Duodenal mucosa (tissue), 2 donors: ENCODE measurements at regions not wholly inside any gene's neighbourhood (a gene's known extent, or its start where the extent isn't known, plus 50 kb on each side); places are given as distances from the start of the nearest gene placed in this dataset.

Experiments used
- H3K27ac ChIP-seq: one replicate; pipeline ENCODE4 v1.7.0; 2013; ENCODE audit warnings: low read depth, low read length
- H3K27me3 ChIP-seq, 2 donors: one replicate each; pipeline ENCODE4 v1.7.0; 2013; ENCODE audit warnings: low read length in 2 of 2, control low read depth in 1 of 2; ENCODE audit not compliant: insufficient read depth in 2 of 2, control insufficient read depth in 1 of 2
- H3K36me3 ChIP-seq, 2 donors: one replicate each; pipeline ENCODE4 v1.7.0; 2013; ENCODE audit warnings: low read length in 2 of 2, control low read depth in 1 of 2; ENCODE audit not compliant: insufficient read depth in 2 of 2, control insufficient read depth in 1 of 2
- H3K4me1 ChIP-seq, 2 donors: one replicate each; pipeline ENCODE4 v1.7.0; 2013; ENCODE audit warnings: low read length in 2 of 2, control low read depth in 1 of 2; ENCODE audit not compliant: insufficient read depth in 2 of 2, control insufficient read depth in 1 of 2
- H3K4me3 ChIP-seq, 2 donors: one replicate each; pipeline ENCODE4 v1.7.0; 2013; ENCODE audit warnings: low read length in 2 of 2, low read depth in 1 of 2
- H3K9ac ChIP-seq, 2 donors: one replicate each; pipeline ENCODE4 v1.7.0; 2013; ENCODE audit warnings: low read length in 2 of 2, low read depth in 1 of 2
- H3K9me3 ChIP-seq, 2 donors: one replicate each; pipeline ENCODE4 v1.7.0; 2013; ENCODE audit warnings: low read length in 2 of 2, control low read depth in 1 of 2; ENCODE audit not compliant: control insufficient read depth in 1 of 2

GRCh38 chr6:168778201-168778600 is 337.2 kb downstream of the SMOC2 start:
- Histone ChIP-seq H3K27me3 (peaks cover 0 to 2% of the 10 kb centered on the region in 2 donors), H3K4me1 (no peaks in the 10 kb centered on the region), H3K36me3 (no peaks in the 10 kb centered on the region), H3K4me3 (no peak overlapping the region), H3K27ac (no peak overlapping the region), H3K9ac (no peak overlapping the region), H3K9me3 (no peaks in the 10 kb centered on the region)

- H3K27me3 ChIP-seq: peaks cover 0 to 2% of the 10 kb centered on the region in 2 donors
- H3K9ac ChIP-seq: no peak overlapping the region
- no peak overlapping the region for H3K27ac ChIP-seq
- H3K36me3 ChIP-seq: no peaks in the 10 kb centered on the region
- no peaks in the 10 kb centered on the region for H3K9me3 ChIP-seq
- H3K4me3 ChIP-seq: no peak overlapping the region
- no peaks in the 10 kb centered on the region for H3K4me1 ChIP-seq
These were observed 333.4 kb downstream of the SMOC2 start for GRCh38 chr6:168774381-168774780.

GRCh38 chr6:168773788-168774187 is 332.8 kb downstream of the SMOC2 start:
- no peaks in the 10 kb centered on the region for H3K36me3 ChIP-seq
- peaks cover 0 to 3% of the 10 kb centered on the region in 2 donors for H3K9me3 ChIP-seq
- peaks cover 0 to 2% of the 10 kb centered on the region in 2 donors for H3K27me3 ChIP-seq
- H3K4me3 ChIP-seq: no peak overlapping the region
- no peak overlapping the region for H3K27ac ChIP-seq
- no peaks in the 10 kb centered on the region for H3K4me1 ChIP-seq
- no peak overlapping the region for H3K9ac ChIP-seq

- Histone ChIP-seq H3K4me3 (no peak overlapping the region), H3K27me3 (no peaks in the 10 kb centered on the region), H3K36me3 (no peaks in the 10 kb centered on the region), H3K4me1 (no peaks in the 10 kb centered on the region), H3K9ac (no peak overlapping the region), H3K9me3 (peaks cover 0 to 4% of the 10 kb centered on the region in 2 donors), H3K27ac (no peak overlapping the region)
These were observed 324.8 kb downstream of the SMOC2 start for GRCh38 chr6:168765752-168766151.

GRCh38 chr6:168756009-168756634 is 315.1 kb downstream of the SMOC2 start:
- no peak overlapping the region for H3K9ac ChIP-seq
- H3K36me3 ChIP-seq: no peaks in the 10 kb centered on the region
- H3K9me3 ChIP-seq: no peaks in the 10 kb centered on the region
- H3K4me3 ChIP-seq: no peak overlapping the region
- H3K4me1 ChIP-seq: no peaks in the 10 kb centered on the region
- H3K27ac ChIP-seq: no peak overlapping the region
- no peaks in the 10 kb centered on the region for H3K27me3 ChIP-seq

- Histone ChIP-seq H3K27ac (no peak overlapping the region), H3K4me1 (peaks cover 0 to 4% of the 10 kb centered on the region in 2 donors), H3K9ac (no peak overlapping the region), H3K27me3 (no peaks in the 10 kb centered on the region), H3K36me3 (no peaks in the 10 kb centered on the region), H3K4me3 (no peak overlapping the region), H3K9me3 (no peaks in the 10 kb centered on the region)
These were observed 305.7 kb downstream of the SMOC2 start for GRCh38 chr6:168746643-168747042.

GRCh38 chr6:168746013-168746412 is 305.0 kb downstream of the SMOC2 start:
- Histone ChIP-seq H3K27ac (no peak overlapping the region), H3K9me3 (no peaks in the 10 kb centered on the region), H3K36me3 (no peaks in the 10 kb centered on the region), H3K27me3 (no peaks in the 10 kb centered on the region), H3K4me1 (peaks cover 0 to 4% of the 10 kb centered on the region in 2 donors), H3K9ac (no peak overlapping the region), H3K4me3 (no peak overlapping the region)

GRCh38 chr6:168744861-168745260 is 303.9 kb downstream of the SMOC2 start:
- H3K4me1 ChIP-seq: peaks cover 0 to 4% of the 10 kb centered on the region in 2 donors
- no peak overlapping the region for H3K9ac ChIP-seq
- no peaks in the 10 kb centered on the region for H3K27me3 ChIP-seq

GRCh38 chr6:168741942-168742782 is 301.2 kb downstream of the SMOC2 start:
- no peaks in the 10 kb centered on the region for H3K27me3 ChIP-seq
- H3K36me3 ChIP-seq: no peaks in the 10 kb centered on the region
- H3K9me3 ChIP-seq: no peaks in the 10 kb centered on the region
- no peak overlapping the region for H3K9ac ChIP-seq
- peaks cover 0 to 4% of the 10 kb centered on the region in 2 donors for H3K4me1 ChIP-seq
- H3K4me3 ChIP-seq: no peak overlapping the region
- H3K27ac ChIP-seq: no peak overlapping the region

More at GRCh38 chr6:168744861-168745260, 303.9 kb downstream of the SMOC2 start:
- no peaks in the 10 kb centered on the region for H3K36me3 ChIP-seq
- H3K4me3 ChIP-seq: no peak overlapping the region
- no peak overlapping the region for H3K27ac ChIP-seq
- H3K9me3 ChIP-seq: no peaks in the 10 kb centered on the region

GRCh38 chr6:168741305-168741704 is 300.3 kb downstream of the SMOC2 start:
- H3K4me3 ChIP-seq: no peak overlapping the region
- H3K9ac ChIP-seq: no peak overlapping the region
- no peak overlapping the region for H3K27ac ChIP-seq

More at GRCh38 chr6:168741305-168741704, 300.3 kb downstream of the SMOC2 start:
- H3K36me3 ChIP-seq: no peaks in the 10 kb centered on the region
- peaks cover 0 to 4% of the 10 kb centered on the region in 2 donors for H3K4me1 ChIP-seq
- H3K27me3 ChIP-seq: no peaks in the 10 kb centered on the region
- H3K9me3 ChIP-seq: no peaks in the 10 kb centered on the region
